ENCODE measurements at regions not wholly inside any gene's neighbourhood (a gene's known extent, or its start where the extent isn't known, plus 50 kb on each side); places are given as distances from the start of the nearest gene placed in this dataset.
"Not testable (repeated sequence)": the region's sequence is repeated elsewhere in the genome, so short reads cannot be mapped to it uniquely, and the experiment has no call there.

- TF ChIP-seq POLR2A, CTCF (IDR thresholded peaks at IDR 0.05): not testable (repeated sequence)
Observed at GRCh38 chr12:12306-12705, 54.3 kb upstream of the IQSEC3 start.
